ENCODE measurements at regions not wholly inside any gene's neighbourhood (a gene's known extent, or its start where the extent isn't known, plus 50 kb on each side); places are given as distances from the start of the nearest gene placed in this dataset.
"Not testable (repeated sequence)": the region's sequence is repeated elsewhere in the genome, so short reads cannot be mapped to it uniquely, and the experiment has no call there.

DNA sequence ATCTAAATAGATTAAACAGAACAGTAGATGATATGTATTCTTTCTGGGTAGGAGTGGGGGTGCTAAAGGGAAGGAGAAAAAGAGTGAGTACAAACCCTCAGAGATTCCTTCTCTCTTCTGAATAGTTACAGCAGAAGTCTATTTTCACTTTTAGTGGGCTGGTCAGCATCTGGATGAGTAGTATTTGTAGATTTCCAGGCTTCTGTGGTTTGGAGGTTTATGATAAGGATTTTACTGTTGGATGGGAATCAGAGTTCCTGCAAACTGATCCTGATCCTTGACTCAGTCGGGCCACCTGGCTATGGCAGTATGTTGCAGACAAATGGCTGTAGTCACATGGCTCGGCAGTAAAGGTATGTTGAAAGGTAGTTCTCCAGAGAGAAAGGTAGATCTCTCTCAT lies 84.3 kb upstream of the IFNGR1 start:
- TF ChIP-seq, protein P1, sequence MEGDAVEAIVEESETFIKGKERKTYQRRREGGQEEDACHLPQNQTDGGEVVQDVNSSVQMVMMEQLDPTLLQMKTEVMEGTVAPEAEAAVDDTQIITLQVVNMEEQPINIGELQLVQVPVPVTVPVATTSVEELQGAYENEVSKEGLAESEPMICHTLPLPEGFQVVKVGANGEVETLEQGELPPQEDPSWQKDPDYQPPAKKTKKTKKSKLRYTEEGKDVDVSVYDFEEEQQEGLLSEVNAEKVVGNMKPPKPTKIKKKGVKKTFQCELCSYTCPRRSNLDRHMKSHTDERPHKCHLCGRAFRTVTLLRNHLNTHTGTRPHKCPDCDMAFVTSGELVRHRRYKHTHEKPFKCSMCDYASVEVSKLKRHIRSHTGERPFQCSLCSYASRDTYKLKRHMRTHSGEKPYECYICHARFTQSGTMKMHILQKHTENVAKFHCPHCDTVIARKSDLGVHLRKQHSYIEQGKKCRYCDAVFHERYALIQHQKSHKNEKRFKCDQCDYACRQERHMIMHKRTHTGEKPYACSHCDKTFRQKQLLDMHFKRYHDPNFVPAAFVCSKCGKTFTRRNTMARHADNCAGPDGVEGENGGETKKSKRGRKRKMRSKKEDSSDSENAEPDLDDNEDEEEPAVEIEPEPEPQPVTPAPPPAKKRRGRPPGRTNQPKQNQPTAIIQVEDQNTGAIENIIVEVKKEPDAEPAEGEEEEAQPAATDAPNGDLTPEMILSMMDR (IDR thresholded peaks at IDR 0.05), result no peak
- Histone ChIP-seq H3K36me3 (ENCODE audit: insufficient read depth in 1 of 2, low read depth in 1 of 2) (no peaks in the 10 kb centered on the region), H3K27ac (no peak overlapping the region), H3K4me3 (no peak overlapping the region), H3K9me3 (no peaks in the 10 kb centered on the region), H3K4me1 (no peaks in the 10 kb centered on the region), H3K27me3 (ENCODE audit: insufficient read depth in 3 of 3, low read length in 2 of 3) (no peaks in the 10 kb centered on the region)
- DNase-seq (no peak), ATAC-seq (no peak)
- 76 to 82% (median 79%) methylated on average over 2 of the region's 2 CpGs for WGBS, 3 donors
- intact Hi-C loops (cut with DNase I), result no loop called here

DNA sequence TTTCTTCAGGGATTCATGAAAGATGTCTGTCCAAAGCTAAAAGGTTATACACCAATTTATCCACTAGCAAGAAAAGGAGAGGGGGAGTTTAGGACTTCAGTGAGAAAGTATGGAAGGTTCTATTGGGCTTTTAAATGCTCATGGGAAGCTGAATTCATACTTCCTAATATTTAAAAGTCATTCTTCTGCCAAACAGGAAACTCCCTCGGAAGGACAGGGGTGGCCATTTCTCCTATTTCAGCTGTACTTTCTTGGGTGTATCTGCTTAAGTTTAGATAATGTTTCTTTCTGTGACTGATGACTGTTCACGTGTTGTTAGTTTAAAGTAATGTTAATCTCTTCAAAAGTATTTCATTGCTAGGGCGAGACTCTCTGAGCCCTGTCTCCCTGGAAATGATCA lies 80.5 kb upstream of the IFNGR1 start:
- no peaks in the 10 kb centered on the region for H3K4me1 ChIP-seq
- TF ChIP-seq, protein P1 (IDR thresholded peaks at IDR 0.05), result no peak
- DNase-seq, result no peak
- intact Hi-C loops (cut with DNase I), result no loop called here
- ATAC-seq, result no peak
- H3K36me3 ChIP-seq (ENCODE audit: insufficient read depth in 1 of 2, low read depth in 1 of 2), result no peaks in the 10 kb centered on the region
- no peak overlapping the region for H3K4me3 ChIP-seq
- H3K27ac ChIP-seq, result no peak overlapping the region
- no peaks in the 10 kb centered on the region for H3K27me3 ChIP-seq (ENCODE audit: insufficient read depth in 3 of 3, low read length in 2 of 3)
- H3K9me3 ChIP-seq, result no peaks in the 10 kb centered on the region
- 56 to 67% (median 59%) methylated on average over 3 of the region's 3 CpGs for WGBS, 3 donors

DNA sequence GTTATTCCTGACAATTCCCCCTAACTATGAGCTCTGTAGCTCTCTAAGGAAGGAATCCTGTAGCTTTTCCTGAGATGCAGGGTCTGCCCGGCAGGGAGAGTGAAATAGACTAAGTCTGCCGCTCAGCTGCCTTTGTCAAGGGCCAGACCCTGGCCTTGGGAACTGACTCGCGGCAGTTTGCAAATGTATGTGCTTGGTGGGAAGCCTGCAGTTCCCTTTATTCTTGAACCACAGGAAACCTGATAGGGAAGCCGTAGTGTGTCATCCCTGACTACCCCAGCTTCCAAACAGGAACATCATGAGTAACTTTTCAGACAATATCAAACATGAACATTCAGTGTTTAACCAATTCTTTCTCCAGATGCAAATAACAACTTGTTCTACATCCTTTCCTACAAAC lies 78.7 kb upstream of the IFNGR1 start:
- ATAC-seq (no peak), DNase-seq (no peak)
- 38 to 50% (median 40%) methylated on average over 5 of the region's 5 CpGs for whole genome bisulfite sequencing, 3 donors
- TF ChIP-seq, protein P1 (IDR thresholded peaks at IDR 0.05), result no peak
- Histone ChIP-seq H3K27ac (no peak overlapping the region), H3K4me1 (no peaks in the 10 kb centered on the region), H3K4me3 (no peak overlapping the region), H3K9me3 (no peaks in the 10 kb centered on the region), H3K27me3 (ENCODE audit: insufficient read depth in 3 of 3, low read length in 2 of 3) (no peaks in the 10 kb centered on the region), H3K36me3 (ENCODE audit: insufficient read depth in 1 of 2, low read depth in 1 of 2) (no peaks in the 10 kb centered on the region)
- intact Hi-C loops (cut with DNase I), result no loop called here

DNA sequence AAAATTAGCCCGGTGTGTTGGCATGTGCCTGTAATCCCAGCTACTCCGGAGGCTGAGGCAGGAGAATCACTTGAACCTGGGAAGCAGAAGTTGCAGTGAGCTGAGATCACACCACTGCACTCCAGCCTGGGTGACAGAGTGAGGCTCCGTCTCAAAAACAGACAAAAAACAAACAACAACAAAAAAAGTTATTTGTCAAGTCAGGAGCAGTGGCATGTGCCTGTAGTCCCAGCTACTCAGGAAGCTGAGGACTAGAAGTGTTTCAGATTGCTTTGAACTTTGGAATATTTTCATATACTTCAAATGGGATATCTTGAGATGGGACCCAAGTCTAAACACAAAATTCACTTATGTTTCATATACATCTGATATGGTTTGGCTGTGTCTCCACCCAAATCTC lies 73.1 kb upstream of the IFNGR1 start:
- intact Hi-C loops (cut with DNase I); H3K9me3 ChIP-seq: not testable (repeated sequence)

DNA sequence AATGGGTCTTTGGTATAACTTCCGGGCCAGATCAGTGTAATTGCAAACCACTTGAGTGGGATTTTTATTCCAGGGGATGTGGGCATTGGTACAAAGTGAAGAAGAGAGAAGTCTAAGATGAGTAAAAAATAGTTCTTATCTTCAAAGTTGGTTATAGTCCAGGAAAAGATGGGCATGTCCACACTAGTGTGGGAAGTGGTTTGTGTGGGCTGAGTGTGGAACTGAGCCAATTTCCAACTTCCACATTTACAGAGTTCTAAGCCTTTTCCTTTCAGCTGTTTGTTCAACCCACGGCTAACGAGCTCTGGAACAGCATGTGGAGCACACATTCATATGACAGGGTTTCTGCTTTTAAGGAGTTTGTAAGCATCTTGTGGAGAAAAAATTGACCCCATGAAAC lies 72.3 kb upstream of the IFNGR1 start:
- DNase-seq (no peak), ATAC-seq (no peak)
- no peaks in the 10 kb centered on the region for H3K36me3 ChIP-seq (ENCODE audit: insufficient read depth in 1 of 2, low read depth in 1 of 2)
- H3K4me1 ChIP-seq, result no peaks in the 10 kb centered on the region
- H3K27ac ChIP-seq, result no peak overlapping the region
- TF ChIP-seq, protein P1 (IDR thresholded peaks at IDR 0.05), result no peak
- 35 to 42% (median 36%) methylated on average over 3 of the region's 3 CpGs for WGBS, 3 donors
- H3K9me3 ChIP-seq, result no peaks in the 10 kb centered on the region
- H3K27me3 ChIP-seq (ENCODE audit: insufficient read depth in 3 of 3, low read length in 2 of 3), result peaks cover 0 to 4% (median 0%) of the 10 kb centered on the region in 3 donors
- H3K4me3 ChIP-seq, result no peak overlapping the region
- intact Hi-C loops (cut with DNase I), result no loop called here

More for the DNA sequence above, 73.1 kb upstream of the IFNGR1 start:
- 76 to 90% (median 80%) methylated on average over 3 of the region's 3 CpGs for WGBS, 3 donors
- ATAC-seq; H3K4me1 ChIP-seq; H3K36me3 ChIP-seq (ENCODE audit: insufficient read depth in 1 of 2, low read depth in 1 of 2); H3K4me3 ChIP-seq; H3K27me3 ChIP-seq (ENCODE audit: insufficient read depth in 3 of 3, low read length in 2 of 3); DNase-seq; H3K27ac ChIP-seq: not testable (repeated sequence)
